DOHH2 (cell line): ENCODE measurements at regions not wholly inside any gene's neighbourhood (a gene's known extent, or its start where the extent isn't known, plus 50 kb on each side); places are given as distances from the start of the nearest gene placed in this dataset.

Source experiments
- H3F3A ChIP-seq: fragments of 200-600 bp; sonication (generic), shearing (Covaris generic); 2 replicates; pipeline ENCODE4 v1.6.0; 2016; ENCODE audit warnings: antibody characterized with exemption, mild to moderate bottlenecking; ENCODE audit not compliant: control insufficient read depth, insufficient read depth
- H3K27ac ChIP-seq: fragments of 200-600 bp; sonication (generic); 2 replicates; pipeline ENCODE4 v1.5.1; 2014; ENCODE audit warnings: low read depth, mild to moderate bottlenecking, low read length, moderate library complexity
- H3K27me3 ChIP-seq: fragments of 200-600 bp; sonication (generic); 2 replicates; pipeline ENCODE4 v1.6.1; 2014; ENCODE audit warnings: mild to moderate bottlenecking, low read length, mixed read lengths; ENCODE audit not compliant: control insufficient read depth
- H3K36me3 ChIP-seq: fragments of 200-600 bp; sonication (generic); 2 replicates; pipeline ENCODE4 v1.6.1; 2014; ENCODE audit warnings: mild to moderate bottlenecking, low read length, moderate library complexity, mixed read lengths; ENCODE audit not compliant: control insufficient read depth
- H3K4me1 ChIP-seq: fragments of 200-600 bp; sonication (generic); 2 replicates; pipeline ENCODE4 v1.6.1; 2014; ENCODE audit warnings: mild to moderate bottlenecking, low read length, mixed read lengths; ENCODE audit not compliant: control insufficient read depth
- H3K4me2 ChIP-seq: fragments of 200-600 bp; sonication (generic); 2 replicates; pipeline ENCODE4 v1.6.0; 2014; ENCODE audit warnings: mild to moderate bottlenecking, low read length, moderate library complexity
- H3K4me3 ChIP-seq: fragments of 200-600 bp; sonication (generic); 2 replicates; pipeline ENCODE4 v1.5.1; 2014; ENCODE audit warnings: mild to moderate bottlenecking, low read length, mixed read lengths
- H3K79me2 ChIP-seq: fragments of 200-600 bp; sonication (generic); 2 replicates; pipeline ENCODE4 v1.6.1; 2014; ENCODE audit warnings: mild to moderate bottlenecking, low read length, mixed read lengths; ENCODE audit not compliant: control insufficient read depth
- H3K9me2 ChIP-seq: fragments of 200-600 bp; sonication (generic); replicated peaks from 2 replicates; pipeline ENCODE4 v1.6.1; 2014; ENCODE audit warnings: mild to moderate bottlenecking, low read length, mixed read lengths; ENCODE audit not compliant: control insufficient read depth
- H3K9me3 ChIP-seq: fragments of 200-600 bp; sonication (generic); 2 replicates; pipeline ENCODE4 v1.6.1; 2014; ENCODE audit warnings: antibody characterized with exemption, low read length, mixed read lengths; ENCODE audit not compliant: control insufficient read depth, insufficient read depth
- H4K20me1 ChIP-seq: fragments of 200-600 bp; sonication (generic); 2 replicates; pipeline ENCODE4 v1.6.0; 2014; ENCODE audit warnings: low read depth, mild to moderate bottlenecking, antibody characterized with exemption, low read length, moderate library complexity; ENCODE audit not compliant: control insufficient read depth, insufficient read depth
- CTCF ChIP-seq: fragments of 200-600 bp; sonication (generic); IDR thresholded peaks from one replicate; pipeline ENCODE4 v1.5.1; 2014; ENCODE audit warnings: antibody characterized with exemption, mild to moderate bottlenecking, low read depth, low read length; ENCODE audit not compliant: poor library complexity, severe bottlenecking
- EZH2phosphoT487 ChIP-seq: fragments of 200-600 bp; sonication (generic); IDR thresholded peaks from 2 replicates; pipeline ENCODE4 v1.6.1; 2017; ENCODE audit warnings: borderline replicate concordance, mild to moderate bottlenecking, antibody characterized with exemption, low read length, moderate library complexity, mixed read lengths

GRCh38 chrX:16300831-16301230 is 133.6 kb downstream of the MAGEB17 start:
- H3K4me3 ChIP-seq = no peak overlapping the region
- TF ChIP-seq EZH2phosphoT487 (no peak), CTCF (no peak)
- H3K9me2 ChIP-seq = no peaks in the 10 kb centered on the region
- H3F3A ChIP-seq = no peaks in the 10 kb centered on the region
- H3K36me3 ChIP-seq = no peaks in the 10 kb centered on the region
- H3K9me3 ChIP-seq = no peaks in the 10 kb centered on the region
- no peaks in the 10 kb centered on the region for H3K27me3 ChIP-seq
- H3K4me1 ChIP-seq = no peaks in the 10 kb centered on the region
- H3K27ac ChIP-seq = no peak overlapping the region
- no peaks in the 10 kb centered on the region for H3K79me2 ChIP-seq
- no peaks in the 10 kb centered on the region for H4K20me1 ChIP-seq
- H3K4me2 ChIP-seq = no peak overlapping the region

- no peaks in the 10 kb centered on the region for H3K9me3 ChIP-seq
Measured at GRCh38 chrX:16304751-16305150, 137.5 kb downstream of the MAGEB17 start.

GRCh38 chrX:16305187-16305586 is 137.9 kb downstream of the MAGEB17 start:
- Histone ChIP-seq H3K27ac (no peak overlapping the region), H3K27me3 (no peaks in the 10 kb centered on the region), H3K4me1 (no peaks in the 10 kb centered on the region), H3K4me2 (no peak overlapping the region), H3K4me3 (no peak overlapping the region), H3K9me3 (no peaks in the 10 kb centered on the region), H4K20me1 (no peaks in the 10 kb centered on the region), H3F3A (no peaks in the 10 kb centered on the region), H3K9me2 (no peaks in the 10 kb centered on the region), H3K79me2 (no peaks in the 10 kb centered on the region), H3K36me3 (no peaks in the 10 kb centered on the region)
- TF ChIP-seq EZH2phosphoT487 (no peak), CTCF (no peak)

More at GRCh38 chrX:16304751-16305150, 137.5 kb downstream of the MAGEB17 start:
- H3K4me2 ChIP-seq = no peak overlapping the region
- no peaks in the 10 kb centered on the region for H3F3A ChIP-seq
- H3K36me3 ChIP-seq = no peaks in the 10 kb centered on the region
- H4K20me1 ChIP-seq = no peaks in the 10 kb centered on the region
- TF ChIP-seq CTCF (no peak), EZH2phosphoT487 (no peak)
- no peaks in the 10 kb centered on the region for H3K79me2 ChIP-seq
- no peak overlapping the region for H3K4me3 ChIP-seq
- no peaks in the 10 kb centered on the region for H3K9me2 ChIP-seq
- no peak overlapping the region for H3K27ac ChIP-seq
- H3K27me3 ChIP-seq = no peaks in the 10 kb centered on the region
- no peaks in the 10 kb centered on the region for H3K4me1 ChIP-seq

- TF ChIP-seq EZH2phosphoT487 (no peak), CTCF (no peak)
- Histone ChIP-seq H3K27ac (no peak overlapping the region), H3K4me1 (no peaks in the 10 kb centered on the region), H3K36me3 (no peaks in the 10 kb centered on the region), H3F3A (no peaks in the 10 kb centered on the region), H3K27me3 (no peaks in the 10 kb centered on the region), H3K9me2 (no peaks in the 10 kb centered on the region), H4K20me1 (no peaks in the 10 kb centered on the region), H3K4me2 (no peak overlapping the region), H3K79me2 (no peaks in the 10 kb centered on the region), H3K4me3 (no peak overlapping the region), H3K9me3 (no peaks in the 10 kb centered on the region)
Measured at GRCh38 chrX:16307950-16308349, 140.7 kb downstream of the MAGEB17 start.
